ENCODE measurements at regions not wholly inside any gene's neighbourhood (a gene's known extent, or its start where the extent isn't known, plus 50 kb on each side); places are given as distances from the start of the nearest gene placed in this dataset.
"Not testable (repeated sequence)": the region's sequence is repeated elsewhere in the genome, so short reads cannot be mapped to it uniquely, and the experiment has no call there.

GRCh38 chr5:177934233-177934632 lies 61.8 kb downstream of the PROP1 start:
- not testable (repeated sequence) for TF ChIP-seq CTCF (tag by site-specific recombination; IDR thresholded peaks at IDR 0.05); SALL2 (tag by site-specific recombination; IDR thresholded peaks at IDR 0.05; ENCODE audit: borderline replicate concordance); ZNF768 (tag by site-specific recombination; IDR thresholded peaks at IDR 0.05); ZNF76 (tag by site-specific recombination; IDR thresholded peaks at IDR 0.05; ENCODE audit: borderline replicate concordance, low read depth); MYNN (tag by site-specific recombination; IDR thresholded peaks at IDR 0.05; ENCODE audit: borderline replicate concordance)
